OCI-LY1 (cell line): ENCODE measurements at regions not wholly inside any gene's neighbourhood (a gene's known extent, or its start where the extent isn't known, plus 50 kb on each side); places are given as distances from the start of the nearest gene placed in this dataset.

Experiments
- EZH2 ChIP-seq: fragments of 200-600 bp; sonication (generic), shearing (Covaris generic); IDR thresholded peaks from 2 replicates; pipeline ENCODE4 v1.8.0; 2017; ENCODE audit warnings: borderline replicate concordance, mixed run types, mild to moderate bottlenecking, antibody characterized with exemption, low read length, moderate library complexity, mixed read lengths
- TF ChIP-seq, protein P1 (sequence below): fragments of 200-600 bp; sonication (generic), shearing (Covaris generic); IDR thresholded peaks from 2 replicates; pipeline ENCODE4 v1.5.1; 2017; ENCODE audit warnings: mild to moderate bottlenecking, antibody characterized with exemption, low read length, moderate library complexity, mixed read lengths

DNA sequence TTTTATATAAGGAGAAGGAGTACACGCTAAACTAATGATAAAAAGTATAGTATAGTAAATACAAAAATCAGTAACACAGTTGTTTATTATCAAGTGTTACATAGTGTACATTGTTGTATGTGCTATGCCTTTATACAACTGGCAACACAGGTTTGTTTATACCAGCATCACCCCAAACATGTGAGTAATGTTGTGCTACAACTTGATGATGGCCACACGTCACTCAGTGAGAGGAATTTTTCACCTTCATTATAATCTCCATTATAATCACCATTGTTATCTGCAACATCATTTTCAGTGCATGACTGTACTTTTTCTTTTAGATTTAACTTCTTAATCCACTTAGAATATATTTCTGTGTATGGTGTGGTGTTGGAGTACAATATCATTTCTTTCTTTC is 204.0 kb upstream of the CTNNB1 start:
- TF ChIP-seq, protein P1, sequence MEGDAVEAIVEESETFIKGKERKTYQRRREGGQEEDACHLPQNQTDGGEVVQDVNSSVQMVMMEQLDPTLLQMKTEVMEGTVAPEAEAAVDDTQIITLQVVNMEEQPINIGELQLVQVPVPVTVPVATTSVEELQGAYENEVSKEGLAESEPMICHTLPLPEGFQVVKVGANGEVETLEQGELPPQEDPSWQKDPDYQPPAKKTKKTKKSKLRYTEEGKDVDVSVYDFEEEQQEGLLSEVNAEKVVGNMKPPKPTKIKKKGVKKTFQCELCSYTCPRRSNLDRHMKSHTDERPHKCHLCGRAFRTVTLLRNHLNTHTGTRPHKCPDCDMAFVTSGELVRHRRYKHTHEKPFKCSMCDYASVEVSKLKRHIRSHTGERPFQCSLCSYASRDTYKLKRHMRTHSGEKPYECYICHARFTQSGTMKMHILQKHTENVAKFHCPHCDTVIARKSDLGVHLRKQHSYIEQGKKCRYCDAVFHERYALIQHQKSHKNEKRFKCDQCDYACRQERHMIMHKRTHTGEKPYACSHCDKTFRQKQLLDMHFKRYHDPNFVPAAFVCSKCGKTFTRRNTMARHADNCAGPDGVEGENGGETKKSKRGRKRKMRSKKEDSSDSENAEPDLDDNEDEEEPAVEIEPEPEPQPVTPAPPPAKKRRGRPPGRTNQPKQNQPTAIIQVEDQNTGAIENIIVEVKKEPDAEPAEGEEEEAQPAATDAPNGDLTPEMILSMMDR = no peak
- no peak for TF ChIP-seq EZH2
